LNCAP (cell line): ENCODE measurements at regions not wholly inside any gene's neighbourhood (a gene's known extent, or its start where the extent isn't known, plus 50 kb on each side); places are given as distances from the start of the nearest gene placed in this dataset.

ENCODE experiments used
- TF ChIP-seq, protein P1 (sequence below): fragments of 450-650 bp; IDR thresholded peaks from 2 replicates; pipeline ENCODE4 v1.5.1; 2017; ENCODE audit warnings: mild to moderate bottlenecking

DNA sequence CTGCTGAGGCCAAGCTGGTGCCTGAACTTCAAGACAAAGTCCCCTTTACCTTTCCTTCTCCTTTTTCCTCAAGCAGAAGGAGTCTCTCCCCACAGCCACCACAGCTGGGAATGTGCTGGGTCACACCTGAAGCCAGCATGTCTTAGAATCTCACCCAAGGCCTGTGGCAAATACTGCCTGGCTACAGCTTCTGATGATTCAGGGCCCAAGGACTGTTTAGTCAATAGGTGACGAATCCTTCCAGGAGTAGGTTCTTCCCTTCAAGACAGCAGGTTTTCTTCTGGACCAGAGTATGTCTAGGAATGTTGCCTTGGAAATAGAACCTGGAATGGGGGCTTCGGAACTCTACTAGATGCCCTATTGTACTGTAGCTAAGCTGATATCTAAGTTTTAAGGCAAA is 374.6 kb downstream of the KIF20B start:
- TF ChIP-seq, protein P1, sequence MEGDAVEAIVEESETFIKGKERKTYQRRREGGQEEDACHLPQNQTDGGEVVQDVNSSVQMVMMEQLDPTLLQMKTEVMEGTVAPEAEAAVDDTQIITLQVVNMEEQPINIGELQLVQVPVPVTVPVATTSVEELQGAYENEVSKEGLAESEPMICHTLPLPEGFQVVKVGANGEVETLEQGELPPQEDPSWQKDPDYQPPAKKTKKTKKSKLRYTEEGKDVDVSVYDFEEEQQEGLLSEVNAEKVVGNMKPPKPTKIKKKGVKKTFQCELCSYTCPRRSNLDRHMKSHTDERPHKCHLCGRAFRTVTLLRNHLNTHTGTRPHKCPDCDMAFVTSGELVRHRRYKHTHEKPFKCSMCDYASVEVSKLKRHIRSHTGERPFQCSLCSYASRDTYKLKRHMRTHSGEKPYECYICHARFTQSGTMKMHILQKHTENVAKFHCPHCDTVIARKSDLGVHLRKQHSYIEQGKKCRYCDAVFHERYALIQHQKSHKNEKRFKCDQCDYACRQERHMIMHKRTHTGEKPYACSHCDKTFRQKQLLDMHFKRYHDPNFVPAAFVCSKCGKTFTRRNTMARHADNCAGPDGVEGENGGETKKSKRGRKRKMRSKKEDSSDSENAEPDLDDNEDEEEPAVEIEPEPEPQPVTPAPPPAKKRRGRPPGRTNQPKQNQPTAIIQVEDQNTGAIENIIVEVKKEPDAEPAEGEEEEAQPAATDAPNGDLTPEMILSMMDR = no peak

DNA sequence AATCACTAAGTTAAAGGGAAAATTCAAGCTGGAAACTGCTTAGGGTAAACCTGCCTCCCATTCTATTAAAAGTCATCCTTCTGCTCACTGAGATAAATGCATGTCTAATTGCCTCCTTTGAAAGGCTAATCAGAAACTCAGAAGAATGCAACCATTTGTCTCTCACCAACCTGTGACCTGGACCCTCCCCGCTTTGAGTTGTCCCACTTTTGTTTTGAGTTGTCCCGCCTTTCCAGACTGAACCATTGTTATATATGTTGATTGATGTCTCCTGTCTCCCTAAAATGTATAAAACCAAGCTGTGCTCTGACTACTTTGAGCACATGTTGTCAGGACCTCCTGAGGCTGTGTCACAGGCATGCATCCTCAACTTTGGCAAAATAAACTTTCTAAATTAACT is 378.4 kb downstream of the KIF20B start:
- TF ChIP-seq, protein P1 = no peak

DNA sequence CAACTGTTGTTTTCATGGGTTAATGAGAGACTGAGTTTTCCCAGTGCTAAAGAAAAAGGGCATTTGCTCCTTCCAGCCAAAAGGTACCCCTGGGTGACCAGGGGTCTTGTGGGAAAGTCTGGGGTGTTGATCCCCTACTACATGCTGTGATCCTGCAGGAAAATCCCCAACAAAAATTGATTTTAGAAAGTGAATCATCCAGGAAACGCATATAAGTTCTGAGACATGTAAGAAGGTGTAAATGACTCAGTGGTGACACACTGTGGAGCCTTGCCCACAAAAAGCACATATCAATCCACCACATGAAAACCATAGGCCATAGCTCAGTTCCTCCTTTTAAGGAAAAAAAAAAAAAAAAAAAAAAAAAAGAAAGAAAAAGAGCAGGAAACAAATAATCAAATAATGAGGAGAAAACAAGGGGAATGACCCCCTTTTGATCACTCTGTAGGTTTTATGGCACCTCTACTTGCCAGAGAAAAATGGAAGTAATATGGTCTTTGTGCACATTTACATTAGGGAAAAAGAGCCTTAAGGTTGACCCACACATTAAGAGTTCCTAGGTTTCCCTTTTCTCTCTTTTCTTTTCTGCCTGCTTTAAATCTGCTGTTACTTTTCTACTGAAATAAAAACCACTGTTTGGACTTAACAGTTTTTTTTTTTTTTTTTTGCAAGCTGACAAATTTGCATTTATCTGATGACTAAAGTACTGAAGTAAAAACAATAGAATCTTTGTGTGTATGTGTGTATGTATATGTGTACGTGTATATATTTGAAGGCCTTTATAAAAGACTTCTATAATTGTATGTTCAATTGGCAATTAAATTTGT is 386.0 kb downstream of the KIF20B start:
- TF ChIP-seq, protein P1 = no peak

DNA sequence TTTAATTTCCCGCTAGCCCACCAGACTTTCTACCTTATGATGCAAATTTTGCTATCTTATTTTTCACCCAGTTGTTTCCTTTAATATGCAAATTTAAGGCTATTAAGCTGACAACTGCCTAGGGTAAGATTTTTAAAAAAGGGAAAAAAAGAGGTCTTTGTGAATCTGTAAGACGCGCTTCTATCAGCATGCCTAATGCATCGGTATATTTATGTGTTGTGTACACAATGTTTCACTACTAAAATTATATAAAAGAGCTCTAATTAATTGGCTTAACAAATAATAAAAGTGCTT is 386.6 kb downstream of the KIF20B start:
- TF ChIP-seq, protein P1 = no peak

DNA sequence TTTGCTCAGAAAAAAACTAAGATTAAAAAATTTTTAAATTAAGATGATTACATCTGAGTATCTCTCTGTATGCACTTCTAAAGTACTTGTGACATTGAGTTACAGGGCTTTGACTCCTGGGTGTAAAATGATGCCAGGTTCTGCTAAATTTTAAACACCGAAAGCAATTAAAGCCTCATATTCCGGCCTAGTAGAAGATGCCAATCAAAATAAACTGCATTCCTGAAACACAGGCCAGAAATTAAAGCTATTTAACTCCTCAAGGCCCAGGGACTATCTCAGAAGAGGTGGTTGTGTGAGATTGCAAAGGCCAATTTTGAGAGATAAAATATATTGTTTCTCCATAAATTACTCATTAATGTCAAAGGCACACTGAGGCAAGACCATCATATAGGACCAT is 388.3 kb downstream of the KIF20B start:
- TF ChIP-seq, protein P1 = no peak

GRCh38 chr10:90096196-90096595 is 394.8 kb downstream of the KIF20B start:
- TF ChIP-seq, protein P1 = no peak

DNA sequence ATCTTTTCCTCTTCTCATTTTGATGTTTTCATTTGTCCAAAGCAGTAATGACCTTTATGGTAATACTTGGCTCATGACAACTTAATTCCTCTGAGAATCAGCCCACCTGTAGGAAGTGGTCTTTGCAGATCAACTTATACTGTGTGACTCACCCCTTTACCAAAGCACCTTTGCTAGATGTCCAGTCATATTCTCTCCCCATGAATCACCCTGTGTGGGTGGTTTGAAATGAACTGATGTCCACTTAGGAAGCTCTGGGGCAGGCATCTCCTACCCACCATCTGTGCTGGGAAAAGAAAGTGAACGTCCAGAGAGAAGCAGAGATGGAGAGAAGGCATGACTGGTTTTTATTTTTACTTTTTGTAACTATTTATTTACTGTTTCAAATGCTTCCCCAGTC is 410.3 kb downstream of the KIF20B start:
- TF ChIP-seq, protein P1 = no peak

- TF ChIP-seq, protein P1 = no peak
Measured at GRCh38 chr10:90112681-90113080, 411.3 kb downstream of the KIF20B start.
